Muscle of back (tissue), 3 donors: ENCODE measurements at regions not wholly inside any gene's neighbourhood (a gene's known extent, or its start where the extent isn't known, plus 50 kb on each side); places are given as distances from the start of the nearest gene placed in this dataset.

Experiments used
- DNase-seq, 3 donors: peaks; one replicate each; pipeline versions ENCODE4 v3.0.0 to v3.0.0-alpha.2; 2013

GRCh38 chr2:18083806-18084205, 205.3 kb downstream of the KCNS3 start:
- no peak for DNase-seq

DNA sequence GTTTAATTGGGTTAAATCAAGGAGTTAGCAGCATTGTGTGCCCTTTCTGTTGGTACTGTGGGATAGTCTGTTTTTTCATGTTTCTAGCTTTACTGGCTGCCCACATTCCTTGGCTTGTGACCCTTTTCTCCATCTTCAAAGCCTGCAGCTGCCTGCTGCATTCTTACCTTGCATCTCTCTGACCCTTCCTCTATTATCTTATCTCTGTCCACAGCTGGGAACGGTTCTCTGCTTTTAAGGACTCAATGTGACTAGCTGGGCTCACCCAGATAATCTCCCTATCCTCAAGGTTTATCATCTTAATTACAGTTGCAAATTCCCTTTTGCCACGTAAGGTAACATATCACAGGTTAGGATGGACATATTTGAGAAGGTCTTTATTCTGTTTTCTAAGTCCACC, 199.7 kb downstream of the KCNS3 start:
- no peak for DNase-seq

DNA sequence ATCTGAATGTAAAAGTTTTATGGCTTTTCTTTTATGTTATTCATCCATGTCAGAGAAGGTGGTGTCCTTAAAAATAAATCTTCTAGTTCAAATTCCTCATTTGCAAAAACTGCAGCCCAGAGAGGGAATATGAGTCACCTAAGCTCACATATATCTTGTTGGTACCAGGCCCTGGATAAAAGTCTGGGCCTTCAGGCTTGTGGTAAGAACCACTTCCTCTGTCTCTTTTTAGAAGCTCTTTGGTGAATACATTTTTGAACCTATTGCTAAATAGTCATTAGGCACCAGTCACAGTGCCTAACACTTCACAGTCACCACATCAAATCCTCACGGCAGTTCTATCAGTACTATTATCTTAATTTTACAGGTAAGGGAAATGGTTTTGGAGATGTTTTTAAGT, 199.2 kb downstream of the KCNS3 start:
- DNase-seq, result peak in 1 of 3 donors; percentile 74

DNA sequence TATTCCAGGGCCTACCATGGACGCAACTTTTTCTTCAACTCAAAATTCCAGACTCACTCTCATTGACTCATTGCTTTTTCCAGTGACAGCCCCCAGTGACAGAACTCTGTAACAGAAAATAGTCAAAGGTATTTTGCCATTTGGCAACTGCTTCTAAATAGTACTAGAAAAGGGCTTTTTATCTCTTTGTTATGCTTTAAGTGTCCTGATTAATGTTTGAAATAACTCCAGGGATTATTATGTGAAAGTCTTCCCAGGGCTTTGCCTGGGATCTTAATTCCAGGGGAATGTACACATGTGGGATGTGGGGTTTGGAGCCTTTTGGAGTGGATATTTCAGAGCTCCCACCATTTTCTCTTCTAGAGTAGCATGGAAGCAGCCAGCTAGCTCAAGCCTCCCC, 198.8 kb downstream of the KCNS3 start:
- no peak for DNase-seq

- no peak for DNase-seq
Observed at GRCh38 chr2:18074476-18074875, 196.0 kb downstream of the KCNS3 start.

GRCh38 chr2:18073601-18074000, 195.1 kb downstream of the KCNS3 start:
- no peak for DNase-seq

DNA sequence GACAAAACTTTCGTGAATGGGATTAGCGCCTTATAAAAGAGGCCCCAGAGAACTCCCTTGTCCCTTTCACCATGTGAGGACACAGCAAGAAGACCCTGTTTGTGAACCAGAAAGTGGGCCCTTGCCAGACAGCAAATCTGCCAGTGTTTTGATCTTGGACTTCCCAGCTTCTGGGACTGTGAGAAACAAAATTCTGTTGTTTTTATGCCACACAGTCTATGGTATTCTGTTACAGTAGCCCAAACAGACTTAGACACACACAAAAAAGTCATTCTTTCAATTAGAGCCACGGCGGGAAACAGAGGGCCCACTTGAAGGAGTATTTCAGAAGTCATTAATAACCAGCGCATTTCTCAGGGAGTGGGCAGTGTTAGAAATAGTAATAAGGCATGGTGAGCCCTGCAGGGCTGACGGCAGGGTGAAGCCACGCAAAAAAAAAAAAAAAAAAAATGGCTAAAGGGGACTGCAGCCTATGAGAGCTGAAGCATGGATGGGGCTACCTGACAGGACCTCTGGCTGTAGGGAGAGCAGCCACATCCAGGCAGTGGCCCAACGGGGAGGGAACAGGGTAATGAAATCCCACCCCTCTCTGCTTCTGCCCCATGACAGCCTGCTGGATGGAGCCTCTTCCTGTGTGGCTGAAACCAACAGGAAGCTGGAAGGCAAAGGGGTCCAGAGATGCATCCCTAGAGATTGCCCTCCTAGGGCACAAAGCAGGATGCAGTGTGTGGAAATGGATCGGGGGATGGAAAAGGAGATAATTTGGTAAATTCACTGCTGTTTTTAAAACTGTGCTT, 189.3 kb downstream of the KCNS3 start:
- peak in 1 of 3 donors; percentile 59 for DNase-seq

DNA sequence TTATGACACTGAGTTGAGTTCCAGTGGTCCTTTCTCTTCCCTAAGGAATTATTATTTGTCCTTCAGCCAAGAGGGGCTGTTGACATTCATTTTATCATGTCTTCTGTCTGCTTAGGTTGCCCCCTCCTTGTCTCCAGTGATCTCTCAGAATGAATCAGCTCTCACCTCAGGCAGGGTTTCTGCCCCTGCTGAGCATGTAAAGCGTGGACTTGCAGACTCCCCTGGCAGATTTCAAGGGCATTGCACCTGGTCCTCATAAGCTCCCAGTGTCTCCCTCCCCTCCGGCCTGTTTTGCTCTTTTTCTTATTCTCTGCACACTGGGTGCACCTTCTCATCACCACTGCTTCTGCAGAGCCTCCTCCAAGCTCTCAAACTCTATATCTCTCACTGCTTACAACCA, 188.4 kb downstream of the KCNS3 start:
- no peak for DNase-seq

GRCh38 chr2:18066066-18066465, 187.6 kb downstream of the KCNS3 start:
- DNase-seq, result no peak

DNA sequence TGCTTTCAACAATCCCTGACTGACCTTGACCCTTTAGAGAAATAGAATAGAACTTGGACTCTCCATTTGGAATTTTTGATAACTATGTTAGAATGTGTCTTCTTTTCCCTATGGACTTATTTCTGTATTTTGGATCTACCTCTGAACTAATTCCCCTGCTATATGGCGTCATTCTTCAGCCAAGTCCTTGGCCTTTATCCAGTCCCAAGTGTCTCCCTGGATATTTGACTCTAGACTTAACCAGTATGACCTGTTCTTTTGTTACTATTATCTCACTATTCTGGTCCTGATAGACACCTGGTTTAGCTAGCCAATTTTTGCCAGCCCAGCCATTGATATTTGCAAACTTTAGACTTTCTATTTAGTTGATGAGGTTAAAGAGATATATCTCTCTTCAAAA, 186.8 kb downstream of the KCNS3 start:
- DNase-seq, result no peak

- DNase-seq, result peak in 1 of 3 donors; percentile 16
Observed at GRCh38 chr2:18063826-18064470, 185.5 kb downstream of the KCNS3 start.

- DNase-seq, result peak in 1 of 3 donors; percentile 22
Observed at GRCh38 chr2:18062892-18063291, 184.4 kb downstream of the KCNS3 start.

GRCh38 chr2:18061717-18062116, 183.2 kb downstream of the KCNS3 start:
- DNase-seq, result no peak

- no peak for DNase-seq
Observed at GRCh38 chr2:18057657-18058056, 179.2 kb downstream of the KCNS3 start.

DNA sequence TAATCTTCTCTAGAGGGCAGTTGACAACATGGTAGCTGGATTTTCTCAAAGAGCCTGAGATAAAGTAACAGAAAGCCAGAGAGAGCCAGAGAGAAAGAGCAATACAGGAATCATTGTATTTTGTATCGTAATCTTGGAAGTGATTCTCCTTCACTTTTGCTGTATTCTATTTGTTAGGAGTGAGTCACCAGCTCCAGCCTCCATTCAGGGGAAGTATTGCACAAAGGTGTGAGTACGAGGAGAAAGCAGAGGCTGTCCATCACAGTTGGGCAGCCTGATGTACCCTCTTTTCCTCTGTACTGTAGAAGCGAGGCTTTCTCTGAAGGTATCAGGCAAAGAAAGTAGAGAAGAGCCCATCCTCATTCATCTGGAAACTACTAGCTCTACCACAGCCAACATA, 176.8 kb downstream of the KCNS3 start:
- no peak for DNase-seq

DNA sequence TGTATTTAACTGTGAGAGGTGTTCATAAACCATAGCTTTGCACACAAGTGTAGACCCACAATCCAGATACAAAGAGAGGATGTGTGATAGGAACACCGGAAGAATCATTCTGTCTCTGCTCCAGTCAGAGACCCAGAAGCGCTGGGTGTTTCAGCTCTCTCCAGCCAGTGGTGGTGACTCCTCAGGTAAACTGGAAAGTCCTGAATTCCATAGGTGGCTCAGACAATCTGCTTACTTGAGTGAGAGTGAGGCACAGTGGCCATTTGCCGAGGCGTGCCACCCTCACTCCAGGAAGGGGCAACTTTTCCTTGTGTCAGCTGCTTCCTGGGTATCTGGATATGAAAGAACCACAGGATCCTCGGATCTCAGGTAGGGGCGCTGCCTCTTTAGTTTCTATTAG, 171.5 kb downstream of the KCNS3 start:
- DNase-seq, result no peak

GRCh38 chr2:18049325-18049724, 170.9 kb downstream of the KCNS3 start:
- no peak for DNase-seq

- peak; percentile 40 to 64 (median 44) for DNase-seq
Observed at GRCh38 chr2:18047896-18048657, 169.6 kb downstream of the KCNS3 start.

DNA sequence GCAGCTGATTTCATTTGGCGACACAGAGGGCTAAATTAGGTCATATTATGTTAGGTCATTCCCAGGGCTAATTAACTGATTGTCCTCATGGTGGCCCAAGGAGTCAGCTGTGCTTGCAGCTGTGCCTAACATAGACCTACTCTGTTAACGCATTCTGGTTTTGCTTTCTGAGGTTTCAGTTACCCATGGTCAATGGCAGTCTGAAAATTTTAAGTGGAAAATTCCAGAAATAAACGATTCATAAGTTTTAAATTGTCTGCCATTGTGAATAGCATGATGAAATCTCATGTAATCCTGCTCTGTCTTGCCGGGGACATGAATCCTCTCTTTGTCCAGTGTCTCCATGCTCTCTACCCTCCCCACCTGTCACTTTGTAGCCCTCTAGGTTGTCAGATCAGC, 168.7 kb downstream of the KCNS3 start:
- peak in 2 of 3 donors; percentile 31 to 51 for DNase-seq

DNA sequence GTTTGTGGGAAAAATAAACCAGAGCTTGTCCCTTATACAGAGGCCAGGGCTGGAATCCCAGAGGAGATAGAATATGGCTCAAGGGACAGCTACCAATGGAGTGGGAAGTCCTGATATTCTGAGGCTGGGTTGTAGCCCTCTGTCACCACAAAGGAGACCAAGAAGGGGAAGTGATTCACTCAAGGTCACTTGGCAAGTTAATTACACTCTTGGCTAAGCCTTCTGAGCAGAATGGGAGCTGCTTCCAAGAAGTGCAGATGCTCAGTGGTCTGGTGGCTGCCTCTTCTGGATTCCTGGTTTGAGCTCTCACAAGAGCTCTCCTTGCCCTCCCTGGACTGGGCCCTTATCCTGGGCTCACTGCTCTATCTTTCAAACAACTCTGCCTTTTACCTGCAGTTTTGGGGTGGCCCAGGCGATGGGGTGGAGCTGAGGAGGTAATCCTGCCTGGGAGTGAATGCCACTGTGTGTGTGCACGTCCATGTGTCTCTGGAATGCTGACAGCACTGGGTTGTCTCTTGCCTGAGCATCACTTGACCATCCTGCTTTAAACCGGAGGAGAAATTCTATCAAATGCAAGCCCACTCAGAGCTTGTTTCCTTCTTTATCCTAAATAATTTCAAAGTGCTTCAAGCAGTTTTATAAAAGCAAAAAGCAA, 168.2 kb downstream of the KCNS3 start:
- peak in 2 of 3 donors; percentile 9 to 33 for DNase-seq

GRCh38 chr2:18046017-18046416, 167.6 kb downstream of the KCNS3 start:
- DNase-seq, result no peak

- no peak for DNase-seq
Observed at GRCh38 chr2:18045230-18045629, 166.8 kb downstream of the KCNS3 start.
